ENCODE measurements at regions not wholly inside any gene's neighbourhood (a gene's known extent, or its start where the extent isn't known, plus 50 kb on each side); places are given as distances from the start of the nearest gene placed in this dataset.
"Not testable (repeated sequence)": the region's sequence is repeated elsewhere in the genome, so short reads cannot be mapped to it uniquely, and the experiment has no call there.

DNA sequence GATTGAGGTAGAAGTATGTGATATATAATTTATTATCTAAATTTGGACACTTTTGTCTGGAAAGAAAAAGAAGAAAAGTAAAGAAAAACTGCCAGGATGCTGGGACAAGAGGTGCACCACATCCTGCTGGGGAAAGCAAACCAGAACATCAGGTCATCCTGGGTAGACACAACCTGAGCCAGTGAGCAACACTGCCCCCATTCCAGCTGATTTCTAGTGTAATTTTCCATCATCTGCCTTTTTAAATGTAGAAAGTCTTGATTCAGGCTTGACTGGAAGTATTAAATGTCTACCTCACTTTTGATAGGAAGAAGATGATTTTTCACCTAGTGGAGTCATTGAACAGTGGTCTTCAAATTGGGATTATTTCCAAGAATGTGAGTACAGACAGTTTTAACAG, 1164.5 kb upstream of the CITED2 start:
- DNase-seq (ENCODE audit: low read depth) = peak; percentile 52

- peak; percentile 91 for DNase-seq (ENCODE audit: low read depth)
Observed at GRCh38 chr6:140537834-140538705, 1163.6 kb upstream of the CITED2 start.

- DNase-seq (ENCODE audit: low read depth) = no peak
Observed at GRCh38 chr6:140537211-140537610, 1162.8 kb upstream of the CITED2 start.

DNA sequence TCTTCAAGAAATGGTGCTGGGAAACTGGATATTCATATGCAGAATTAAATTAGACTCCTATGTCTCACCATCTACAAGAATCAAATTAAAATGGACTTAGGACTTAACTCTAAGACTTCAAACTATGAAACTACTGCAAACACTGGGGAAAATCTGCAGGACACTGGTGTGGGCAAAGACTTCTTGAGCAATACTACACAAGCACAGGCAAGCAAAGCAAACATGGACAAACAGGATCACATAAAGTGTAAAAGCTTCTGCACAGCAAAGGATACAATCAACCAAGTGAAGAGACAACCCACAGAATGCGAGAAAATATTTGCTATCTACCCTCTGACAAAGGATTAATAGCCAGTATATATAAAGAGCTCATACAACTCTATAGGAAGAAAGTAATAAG, 1161.1 kb upstream of the CITED2 start:
- no peak for DNase-seq (ENCODE audit: low read depth)

DNA sequence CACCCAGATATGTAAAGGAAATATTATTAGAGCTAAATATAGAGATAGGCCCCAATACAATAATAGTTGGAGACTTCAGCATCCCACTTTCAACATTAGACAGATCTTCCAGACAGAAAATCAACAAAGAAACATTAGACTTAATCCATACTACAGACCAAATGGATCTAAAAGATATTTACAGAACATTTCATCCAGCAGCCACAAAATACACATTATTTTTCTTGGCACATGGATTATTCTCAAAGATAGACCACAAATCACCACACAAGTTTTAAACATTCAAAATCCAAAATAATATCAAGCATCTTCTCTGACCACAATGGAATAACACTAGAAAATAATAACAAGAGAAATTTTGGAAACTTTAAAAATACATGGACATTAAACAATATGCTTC, 1159.1 kb upstream of the CITED2 start:
- no peak for DNase-seq (ENCODE audit: low read depth)

- DNase-seq (ENCODE audit: low read depth) = no peak
Observed at GRCh38 chr6:140504776-140505175, 1130.3 kb upstream of the CITED2 start.

DNA sequence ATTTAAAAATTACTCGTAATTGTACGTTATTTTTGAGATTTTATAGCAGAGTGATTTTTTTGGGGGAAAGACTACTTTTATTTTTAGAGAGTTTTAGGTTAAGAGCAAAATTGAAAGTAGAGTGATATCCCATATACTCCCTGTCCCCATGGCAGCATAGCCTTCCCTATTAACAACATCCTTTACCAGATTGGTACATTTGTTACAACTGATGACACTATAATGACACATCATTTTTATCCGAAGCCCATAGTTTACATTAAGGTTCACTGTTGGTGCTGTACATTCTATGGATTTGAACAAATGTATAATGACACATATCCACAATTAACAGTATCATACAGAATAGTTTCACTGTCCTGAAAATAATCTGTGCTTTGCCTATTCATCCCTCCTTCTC, 1126.4 kb upstream of the CITED2 start:
- no peak for DNase-seq (ENCODE audit: low read depth)

DNA sequence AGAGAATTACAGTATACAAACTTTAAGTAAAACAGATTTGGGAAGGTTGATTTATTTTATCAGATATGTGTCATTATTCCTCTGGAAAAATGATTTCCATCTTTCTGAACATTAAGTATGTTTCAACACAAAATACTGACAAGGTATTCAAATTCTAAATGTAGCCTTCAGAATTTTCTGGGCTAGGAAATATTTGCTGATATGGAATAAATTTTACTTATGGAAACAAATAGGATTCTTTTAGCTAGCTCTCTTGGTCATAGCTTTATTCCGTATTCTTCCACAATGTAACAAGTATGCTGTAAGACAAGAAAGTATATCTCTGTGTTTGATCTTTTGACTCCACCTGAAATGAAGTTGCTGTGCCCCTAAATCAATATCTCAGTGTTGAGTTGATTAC, 1125.2 kb upstream of the CITED2 start:
- no peak for DNase-seq (ENCODE audit: low read depth)

DNA sequence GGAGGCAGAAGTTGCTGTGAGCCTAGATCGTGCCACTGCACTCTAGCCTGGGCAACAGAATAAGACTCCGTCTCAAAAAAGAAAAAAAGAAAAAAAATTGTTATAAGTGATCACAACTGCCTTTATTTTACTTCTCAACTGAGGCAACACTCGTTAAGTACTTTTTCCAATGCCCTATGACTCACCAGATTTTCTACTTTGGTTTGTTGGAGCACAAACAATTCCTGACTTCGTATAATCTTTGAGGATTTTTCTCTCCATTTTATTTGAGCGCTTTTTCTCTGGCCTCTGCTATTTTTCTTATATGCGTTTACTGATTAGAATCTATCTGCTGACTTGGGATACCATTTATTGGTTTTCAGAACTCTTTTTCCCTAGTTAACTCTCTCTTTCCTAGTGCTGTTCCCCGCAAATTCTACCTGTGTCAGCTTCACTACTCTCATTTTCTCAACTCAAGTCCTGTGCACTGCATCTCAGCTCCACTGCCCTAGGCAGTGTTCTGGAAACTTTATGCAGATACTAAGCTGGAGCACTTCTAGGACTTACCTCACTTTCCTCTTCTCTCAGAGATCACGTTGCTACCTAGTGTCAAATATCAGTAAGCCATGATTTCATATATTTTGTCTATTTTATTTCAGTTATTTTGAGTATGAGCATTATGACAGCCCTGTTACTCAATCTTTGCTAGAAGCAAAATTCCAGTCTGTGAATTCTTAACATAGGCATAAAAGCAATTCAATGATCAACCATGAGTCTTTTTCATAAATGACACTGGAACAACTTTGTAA, 1120.1 kb upstream of the CITED2 start:
- no peak for DNase-seq (ENCODE audit: low read depth)

DNA sequence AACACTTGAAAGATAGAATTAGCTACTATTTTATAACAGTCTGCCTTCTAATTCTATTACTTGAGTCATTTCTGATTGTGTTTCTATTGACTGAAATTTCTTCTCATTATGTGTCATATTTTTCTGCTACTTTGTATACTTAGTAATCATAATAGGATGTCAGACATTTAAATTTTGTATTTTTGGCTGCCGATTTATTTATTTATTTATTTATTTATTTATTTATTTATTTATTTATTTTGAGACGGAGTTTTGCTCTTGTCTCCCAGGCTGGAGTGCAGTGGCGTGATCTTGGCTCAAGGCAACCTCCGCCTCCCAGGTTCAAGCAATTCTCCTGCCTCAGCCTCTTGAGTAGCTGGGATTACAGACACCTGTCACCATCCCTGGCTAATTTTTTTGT, 1119.0 kb upstream of the CITED2 start:
- not testable (repeated sequence) for DNase-seq (ENCODE audit: low read depth)

DNA sequence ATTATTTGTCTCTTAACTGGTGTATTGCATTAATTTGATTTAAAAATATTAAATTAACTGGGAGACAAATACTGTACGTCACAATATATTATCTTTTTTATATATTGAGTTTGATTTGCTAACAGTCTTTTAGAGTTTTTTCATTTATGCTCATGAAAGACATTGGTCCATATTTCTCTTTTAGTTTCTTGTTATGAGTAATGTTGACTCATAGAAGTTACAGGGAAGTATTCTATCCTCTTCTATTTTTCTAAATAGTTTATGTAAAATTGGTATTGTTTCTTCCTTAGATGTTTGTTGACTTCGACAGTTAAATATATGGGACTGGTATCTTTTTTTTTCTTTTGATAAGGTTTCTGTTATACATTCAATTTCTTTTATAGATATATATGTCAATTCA, 1115.6 kb upstream of the CITED2 start:
- DNase-seq (ENCODE audit: low read depth) = no peak

- no peak for DNase-seq (ENCODE audit: low read depth)
Observed at GRCh38 chr6:140487586-140487985, 1113.1 kb upstream of the CITED2 start.

GRCh38 chr6:140486450-140487361, 1112.3 kb upstream of the CITED2 start:
- peak; percentile 7 for DNase-seq (ENCODE audit: low read depth)

GRCh38 chr6:140485740-140486449, 1111.4 kb upstream of the CITED2 start:
- peak; percentile 82 for DNase-seq (ENCODE audit: low read depth)

DNA sequence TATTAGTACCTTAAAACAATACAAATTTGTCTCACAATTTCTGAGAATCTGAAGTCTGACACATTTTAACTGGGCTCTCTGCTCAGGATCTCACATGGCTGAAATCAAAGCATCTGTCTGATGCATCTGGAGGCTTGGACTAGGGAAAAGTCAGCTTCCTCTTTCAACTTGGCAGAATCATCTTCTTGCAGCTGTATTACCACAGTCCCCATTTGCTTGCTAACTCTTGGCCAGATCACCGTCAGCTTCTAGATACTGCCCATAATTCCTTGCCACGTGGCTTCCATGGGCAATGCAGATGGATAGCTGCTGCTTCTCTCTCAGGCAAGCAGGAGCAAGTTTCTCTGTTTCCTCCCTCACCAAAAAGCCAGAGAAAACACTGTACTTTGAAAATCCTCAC, 1106.4 kb upstream of the CITED2 start:
- peak; percentile 49 for DNase-seq (ENCODE audit: low read depth)

- DNase-seq (ENCODE audit: low read depth) = peak; percentile 6
Observed at GRCh38 chr6:140478631-140479030, 1104.2 kb upstream of the CITED2 start.

- peak; percentile 52 for DNase-seq (ENCODE audit: low read depth)
Observed at GRCh38 chr6:140475086-140475485, 1100.6 kb upstream of the CITED2 start.

- no peak for DNase-seq (ENCODE audit: low read depth)
Observed at GRCh38 chr6:140464720-140465119, 1090.3 kb upstream of the CITED2 start.

GRCh38 chr6:140463312-140463710, 1088.9 kb upstream of the CITED2 start:
- DNase-seq (ENCODE audit: low read depth) = peak; percentile 29

DNA sequence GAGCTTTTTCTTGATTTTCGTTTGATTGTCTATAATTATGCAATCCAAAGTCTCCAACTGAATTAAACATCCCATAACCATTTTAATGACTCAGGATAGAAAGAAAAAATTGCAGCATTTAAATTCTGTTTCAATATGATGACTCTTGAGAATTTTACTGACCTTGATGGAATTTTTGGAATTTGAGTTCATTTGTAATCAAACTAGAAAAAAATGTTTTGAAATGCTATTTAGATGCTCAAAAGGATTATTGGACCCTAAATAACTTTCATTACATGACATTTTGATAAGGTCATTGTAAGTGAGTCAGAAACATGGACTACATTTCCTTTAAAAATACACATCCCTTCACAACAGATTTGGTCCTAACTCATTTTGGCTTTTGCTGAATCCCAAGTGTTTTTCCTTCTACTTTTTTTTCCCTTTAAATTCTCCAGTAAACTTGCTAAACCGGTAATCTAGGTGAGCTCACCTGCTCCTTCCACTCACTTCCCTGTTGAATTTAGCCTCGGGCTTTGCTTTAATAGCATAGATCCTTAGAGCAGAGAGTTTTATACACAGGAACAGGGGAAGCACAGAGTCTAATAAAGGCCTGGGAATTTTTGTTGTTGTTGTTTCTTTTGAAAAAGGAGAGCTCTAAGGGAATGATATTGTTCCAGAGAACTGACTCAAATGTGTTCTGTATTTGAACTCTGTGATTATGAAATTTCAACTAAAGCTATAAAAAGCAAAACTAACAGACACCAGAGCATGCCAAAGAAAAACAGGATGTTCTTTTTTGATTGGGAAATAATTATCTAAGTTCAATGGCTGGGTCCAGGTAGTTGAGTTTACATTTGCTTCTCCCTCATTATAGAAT, 1088.2 kb upstream of the CITED2 start:
- peak; percentile 35 for DNase-seq (ENCODE audit: low read depth)

Measured in RPMI7951 (cell line).